ENCODE measurements at regions not wholly inside any gene's neighbourhood (a gene's known extent, or its start where the extent isn't known, plus 50 kb on each side); places are given as distances from the start of the nearest gene placed in this dataset.

DNA sequence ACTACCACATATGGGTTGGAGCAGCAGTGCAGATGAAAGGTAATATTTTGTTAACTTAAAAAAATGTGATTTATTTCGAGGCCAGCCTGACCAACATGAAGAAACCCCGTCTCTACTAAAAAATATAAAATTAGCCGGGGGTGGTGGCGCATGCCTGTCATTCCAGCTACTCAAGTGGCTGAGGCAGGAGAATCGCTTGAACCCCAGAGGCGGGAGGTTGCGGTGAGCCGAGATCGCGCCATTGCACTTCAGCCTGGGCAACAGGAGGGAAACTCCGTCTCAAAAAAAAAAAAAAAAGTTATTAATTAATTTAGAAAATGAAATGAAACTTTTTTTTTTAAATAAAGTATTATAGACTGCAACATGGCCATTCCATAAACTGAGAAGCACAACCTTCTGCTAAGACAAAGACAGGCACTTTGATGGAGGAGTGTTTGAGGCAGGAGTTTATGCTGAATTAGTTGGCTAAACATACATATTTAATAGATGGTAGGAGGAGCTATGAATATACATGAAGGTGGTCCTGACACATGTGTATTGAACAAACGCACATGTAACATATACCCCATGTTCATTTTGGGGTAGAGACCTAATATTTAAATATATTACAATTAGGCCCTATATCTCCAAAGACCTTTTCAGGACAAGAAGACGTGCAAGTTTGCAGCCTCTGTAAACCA, 1485.3 kb upstream of the MIR17HG start:
- TF ChIP-seq CTCF (IDR thresholded peaks at IDR 0.05) (no peak), POLR2A (IDR thresholded peaks at IDR 0.05) (no peak)

Measured in thyroid gland (tissue), 4 donors.